CD14-positive monocyte (primary cell): ENCODE measurements at regions not wholly inside any gene's neighbourhood (a gene's known extent, or its start where the extent isn't known, plus 50 kb on each side); places are given as distances from the start of the nearest gene placed in this dataset.

Experiments used
- DNase-seq, 3 donors: peaks; one replicate each; pipeline ENCODE4 v3.0.0-alpha.2; 2011 to 2022
- H2AFZ ChIP-seq: 2 replicates; pipeline ENCODE4 v1.6.0; 2012; ENCODE audit warnings: mild to moderate bottlenecking, low read depth, low read length, inconsistent platforms; ENCODE audit not compliant: insufficient read depth, poor library complexity, severe bottlenecking
- H3K27ac ChIP-seq, 2 donors: 1 replicate in 1 of 2; 2 replicates in 1 of 2; pipeline ENCODE4 v1.5.1; 2012 to 2013; ENCODE audit warnings: low read length in 2 of 2, control low read depth in 1 of 2, inconsistent platforms in 1 of 2, low read depth in 1 of 2, mild to moderate bottlenecking in 1 of 2
- H3K27me3 ChIP-seq, 2 donors: one replicate each; pipeline versions ENCODE4 v1.6.0 to v1.6.1; 2011 to 2013; ENCODE audit warnings: low read length in 2 of 2; ENCODE audit not compliant: control insufficient read depth in 2 of 2, insufficient read depth in 2 of 2
- H3K36me3 ChIP-seq, 2 donors: replicated peaks in 1 of 2; 1 replicate in 1 of 2; 2 replicates in 1 of 2; pipeline versions ENCODE4 v1.5.1 to v1.6.1; 2012 to 2013; ENCODE audit warnings: low read length in 2 of 2, control low read depth in 1 of 2, inconsistent platforms in 1 of 2, mild to moderate bottlenecking in 1 of 2; ENCODE audit not compliant: insufficient read depth in 2 of 2, control insufficient read depth in 1 of 2
- H3K4me1 ChIP-seq, 2 donors: 1 replicate in 1 of 2; 2 replicates in 1 of 2; pipeline versions ENCODE4 v1.5.1 to v1.6.1; 2012 to 2013; ENCODE audit warnings: low read length in 2 of 2, control low read depth in 1 of 2, inconsistent platforms in 1 of 2, mild to moderate bottlenecking in 1 of 2, moderate library complexity in 1 of 2; ENCODE audit not compliant: insufficient read depth in 2 of 2, control insufficient read depth in 1 of 2
- H3K4me2 ChIP-seq: replicated peaks from 2 replicates; pipeline ENCODE3; 2012; ENCODE audit warnings: low read length, moderate library complexity, mild to moderate bottlenecking; ENCODE audit not compliant: poor library complexity, severe bottlenecking; ENCODE audit errors: extremely low read depth
- H3K4me3 ChIP-seq, 3 experiments: fragments of 200-600 bp in 1 of 3; sonication (generic) in 1 of 3; replicated peaks in 1 of 3; 1 replicate in 2 of 3; 2 replicates in 1 of 3; pipeline ENCODE4 v1.5.1; 2011 to 2013; ENCODE audit warnings: low read length in 3 of 3, mild to moderate bottlenecking in 3 of 3, control low read depth in 2 of 3, low read depth in 2 of 3, inconsistent platforms in 1 of 3, moderate library complexity in 1 of 3
- H3K79me2 ChIP-seq: 2 replicates; pipeline ENCODE4 v1.6.0; 2012; ENCODE audit warnings: mild to moderate bottlenecking, control low read depth, inconsistent platforms, low read length, moderate library complexity; ENCODE audit not compliant: insufficient read depth
- H3K9ac ChIP-seq: 2 replicates; pipeline ENCODE4 v1.6.0; 2017; ENCODE audit warnings: low read length, mild to moderate bottlenecking; ENCODE audit not compliant: insufficient read depth, poor library complexity, severe bottlenecking
- H3K9me3 ChIP-seq, 2 donors: replicated peaks in 1 of 2; 1 replicate in 1 of 2; 2 replicates in 1 of 2; pipeline versions ENCODE4 v1.5.1 to v1.6.1; 2012 to 2013; ENCODE audit warnings: low read length in 2 of 2, control low read depth in 1 of 2; ENCODE audit not compliant: control insufficient read depth in 1 of 2, insufficient read depth in 1 of 2
- H4K20me1 ChIP-seq: 2 replicates; pipeline ENCODE4 v1.6.0; 2012; ENCODE audit warnings: mild to moderate bottlenecking, low read length, control low read depth, moderate library complexity; ENCODE audit not compliant: insufficient read depth
- H3K27ac Mint-ChIP-seq, 7 donors: one replicate each; pipeline ENCODE4 v1.8.0; 2020; ENCODE audit warnings: mild to moderate bottlenecking in 7 of 7, mixed read lengths in 7 of 7, moderate library complexity in 6 of 7, inconsistent platforms in 2 of 7
- H3K27me3 Mint-ChIP-seq, 3 donors: one replicate each; pipeline ENCODE4 v1.8.0; 2021 to 2022; ENCODE audit warnings: low read depth in 3 of 3, mild to moderate bottlenecking in 3 of 3, mixed read lengths in 3 of 3, moderate library complexity in 3 of 3, inconsistent platforms in 1 of 3
- H3K36me3 Mint-ChIP-seq, 2 donors: one replicate each; pipeline ENCODE4 v1.8.0; 2020; ENCODE audit warnings: mixed read lengths in 2 of 2, inconsistent platforms in 1 of 2, mild to moderate bottlenecking in 1 of 2
- H3K4me1 Mint-ChIP-seq: one replicate; pipeline ENCODE4 v1.8.0; 2020; ENCODE audit warnings: mild to moderate bottlenecking, mixed read lengths
- H3K4me3 Mint-ChIP-seq, 2 donors: one replicate each; pipeline ENCODE4 v1.8.0; 2020; ENCODE audit warnings: mild to moderate bottlenecking in 2 of 2, mixed read lengths in 2 of 2, moderate library complexity in 1 of 2
- H3K9me3 Mint-ChIP-seq, 7 donors: one replicate each; pipeline ENCODE4 v1.8.0; 2020 to 2022; ENCODE audit warnings: mixed read lengths in 7 of 7, mild to moderate bottlenecking in 6 of 7, moderate library complexity in 6 of 7, inconsistent platforms in 2 of 7
- WGBS: methylation state at CpG from one replicate; pipeline ENCODE4 v1.1.5; 2013; ENCODE audit warnings: missing lambda C conversion rate; ENCODE audit not compliant: insufficient coverage; 5-methylcytosine and 5-hydroxymethylcytosine counted together
- intact Hi-C, 2 donors: fragments of 100-400 bp; cut with micrococcal nuclease; formaldehyde crosslinking; loops; one replicate each; pipeline versions ENCODE4 v1.15.0 to v1.15.1; 2023
- TF ChIP-seq, protein P1 (sequence below): fragments of 200-600 bp; IDR thresholded peaks from one replicate; pipeline ENCODE4 v1.8.0; 2022; ENCODE audit warnings: antibody characterized with exemption, mild to moderate bottlenecking

DNA sequence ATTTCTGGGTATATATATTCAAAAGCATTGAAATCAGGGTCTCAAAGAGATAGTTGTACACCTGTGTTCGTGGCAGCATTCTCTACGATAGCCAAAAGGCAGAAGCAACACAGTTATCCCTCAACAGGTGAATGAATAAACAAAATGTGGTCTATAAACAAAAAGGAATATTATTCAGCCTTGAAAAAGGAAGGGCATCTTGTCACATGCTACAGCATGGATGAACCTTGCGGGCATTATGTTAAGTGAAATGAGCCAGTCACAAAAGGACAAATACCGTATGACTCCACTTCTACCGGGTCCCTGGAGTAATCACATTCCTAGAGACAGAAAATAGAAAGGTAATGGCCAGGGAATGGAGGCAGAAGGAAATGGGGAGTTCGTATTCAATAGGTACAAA lies 228.8 kb downstream of the SH3BP4 start:
- TF ChIP-seq, protein P1, sequence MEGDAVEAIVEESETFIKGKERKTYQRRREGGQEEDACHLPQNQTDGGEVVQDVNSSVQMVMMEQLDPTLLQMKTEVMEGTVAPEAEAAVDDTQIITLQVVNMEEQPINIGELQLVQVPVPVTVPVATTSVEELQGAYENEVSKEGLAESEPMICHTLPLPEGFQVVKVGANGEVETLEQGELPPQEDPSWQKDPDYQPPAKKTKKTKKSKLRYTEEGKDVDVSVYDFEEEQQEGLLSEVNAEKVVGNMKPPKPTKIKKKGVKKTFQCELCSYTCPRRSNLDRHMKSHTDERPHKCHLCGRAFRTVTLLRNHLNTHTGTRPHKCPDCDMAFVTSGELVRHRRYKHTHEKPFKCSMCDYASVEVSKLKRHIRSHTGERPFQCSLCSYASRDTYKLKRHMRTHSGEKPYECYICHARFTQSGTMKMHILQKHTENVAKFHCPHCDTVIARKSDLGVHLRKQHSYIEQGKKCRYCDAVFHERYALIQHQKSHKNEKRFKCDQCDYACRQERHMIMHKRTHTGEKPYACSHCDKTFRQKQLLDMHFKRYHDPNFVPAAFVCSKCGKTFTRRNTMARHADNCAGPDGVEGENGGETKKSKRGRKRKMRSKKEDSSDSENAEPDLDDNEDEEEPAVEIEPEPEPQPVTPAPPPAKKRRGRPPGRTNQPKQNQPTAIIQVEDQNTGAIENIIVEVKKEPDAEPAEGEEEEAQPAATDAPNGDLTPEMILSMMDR = no peak
- Histone ChIP-seq H3K36me3 (no peaks in the 10 kb centered on the region), H3K4me1 (no peaks in the 10 kb centered on the region), H3K27ac (no peak overlapping the region), H3K4me3 (no peak overlapping the region), H4K20me1 (no peaks in the 10 kb centered on the region), H2AFZ (no peak overlapping the region), H3K9ac (no peak overlapping the region), H3K27me3 (no peaks in the 10 kb centered on the region), H3K4me2 (no peak overlapping the region), H3K79me2 (no peaks in the 10 kb centered on the region), H3K9me3 (no peaks in the 10 kb centered on the region)
- no peaks in the 10 kb centered on the region for H3K4me1 Mint-ChIP-seq
- no peaks in the 10 kb centered on the region for H3K36me3 Mint-ChIP-seq
- H3K9me3 Mint-ChIP-seq = peaks cover 0 to 5% (median 0%) of the 10 kb centered on the region in 7 donors
- 100% methylated on average over 4 of the region's 6 CpGs for WGBS
- peaks cover 0 to 8% (median 5%) of the 10 kb centered on the region in 3 donors for H3K27me3 Mint-ChIP-seq
- H3K27ac Mint-ChIP-seq = no peak overlapping the region
- intact Hi-C loops = no loop called here
- no peak for DNase-seq
- H3K4me3 Mint-ChIP-seq = no peak overlapping the region

- no peaks in the 10 kb centered on the region for H3K9me3 ChIP-seq
- H3K9ac ChIP-seq = no peak overlapping the region
- H3K27ac Mint-ChIP-seq = no peak overlapping the region
- no peaks in the 10 kb centered on the region for H3K27me3 ChIP-seq
- no peak overlapping the region for H2AFZ ChIP-seq
- H3K36me3 Mint-ChIP-seq = no peaks in the 10 kb centered on the region
- H3K4me1 ChIP-seq = no peaks in the 10 kb centered on the region
- intact Hi-C loops = no loop called here
- H3K36me3 ChIP-seq = no peaks in the 10 kb centered on the region
- no peak overlapping the region for H3K27ac ChIP-seq
- DNase-seq = no peak
- no peak overlapping the region for H3K4me3 ChIP-seq
- no peak overlapping the region for H3K4me2 ChIP-seq
- TF ChIP-seq, protein P1 = no peak
- H3K27me3 Mint-ChIP-seq = peaks cover 4 to 6% (median 5%) of the 10 kb centered on the region in 3 donors
- no peaks in the 10 kb centered on the region for H4K20me1 ChIP-seq
- no peaks in the 10 kb centered on the region for H3K4me1 Mint-ChIP-seq
- no peaks in the 10 kb centered on the region for H3K79me2 ChIP-seq
- peaks cover 0 to 5% (median 0%) of the 10 kb centered on the region in 7 donors for H3K9me3 Mint-ChIP-seq
- no peak overlapping the region for H3K4me3 Mint-ChIP-seq
These were observed 232.0 kb downstream of the SH3BP4 start for GRCh38 chr2:235183786-235184185.
